Stomach (tissue), 8 donors: ENCODE measurements at regions not wholly inside any gene's neighbourhood (a gene's known extent, or its start where the extent isn't known, plus 50 kb on each side); places are given as distances from the start of the nearest gene placed in this dataset.

Source experiments
- DNase-seq, 2 donors: peaks; one replicate each; pipeline versions ENCODE4 v3.0.0 to v3.0.0-alpha.2; 2013 to 2019
- H3K27ac ChIP-seq, 5 donors: fragments of 200-600 bp in 4 of 5; sonication (generic) in 4 of 5; one replicate each; pipeline ENCODE4 v1.5.1; 2013 to 2019; ENCODE audit warnings: mild to moderate bottlenecking in 1 of 5, moderate library complexity in 1 of 5
- H3K27me3 ChIP-seq, 3 donors: fragments of 200-600 bp; sonication (generic); one replicate each; pipeline ENCODE4 v1.5.1; 2017 to 2019; ENCODE audit warnings: mixed run types in 1 of 3
- H3K36me3 ChIP-seq, 4 donors: fragments of 200-600 bp; sonication (generic); 1 replicate in 3 of 4; 2 replicates in 1 of 4; pipeline ENCODE4 v1.5.1; 2016 to 2019
- H3K4me1 ChIP-seq, 4 donors: fragments of 200-600 bp; sonication (generic); one replicate each; pipeline ENCODE4 v1.5.1; 2016 to 2019
- H3K4me3 ChIP-seq, 4 donors: fragments of 200-600 bp; sonication (generic) in 3 of 4; one replicate each; pipeline ENCODE4 v1.5.1; 2016 to 2019; ENCODE audit warnings: mild to moderate bottlenecking in 1 of 4
- H3K9me3 ChIP-seq, 4 donors: fragments of 200-600 bp; sonication (generic); one replicate each; pipeline ENCODE4 v1.5.1; 2016 to 2019
- EP300 ChIP-seq: sonication (generic); formaldehyde crosslinking; IDR thresholded peaks from one replicate; pipeline ENCODE4 v1.6.1; 2017; ENCODE audit warnings: antibody characterized with exemption
- POLR2A ChIP-seq, 4 donors: fragments of 450-650 bp; IDR thresholded peaks; one replicate each; pipeline ENCODE4 v1.6.1; 2016; ENCODE audit warnings: antibody characterized with exemption in 4 of 4, control low read depth in 2 of 4, mild to moderate bottlenecking in 1 of 4, moderate library complexity in 1 of 4
- POLR2AphosphoS5 ChIP-seq, 3 donors: sonication (generic); formaldehyde crosslinking; IDR thresholded peaks; one replicate each; pipeline ENCODE4 v1.6.1; 2016; ENCODE audit warnings: antibody characterized with exemption in 3 of 3
- WGBS, 5 donors: extraction: QIAGEN DNeasy Blood & Tissue Kit in 3 of 5; methylation state at CpG; one replicate each; pipeline versions ENCODE4 v1.1.5 to v1.1.7; 2013 to 2018; 5-methylcytosine and 5-hydroxymethylcytosine counted together
- intact Hi-C: fragments of 100-400 bp; cut with DNase I; formaldehyde crosslinking; loops from one replicate; pipeline ENCODE4 v1.15.1; 2023; ENCODE audit warnings: low total_unique reads
- TF ChIP-seq, protein P1 (sequence below), 7 experiments: fragments of 450-650 bp in 4 of 7; fragments of 200-600 bp in 3 of 7; sonication (generic) in 3 of 7; IDR thresholded peaks; one replicate each; pipeline ENCODE4 v1.5.1; 2016 to 2019; ENCODE audit warnings: antibody characterized with exemption in 7 of 7, control low read depth in 2 of 7, mild to moderate bottlenecking in 1 of 7
- donor health status: healthy with polysubstance abuse.
- donor health status: Bipolar disorder and iron deficiency.
- donor health status: healthy.

DNA sequence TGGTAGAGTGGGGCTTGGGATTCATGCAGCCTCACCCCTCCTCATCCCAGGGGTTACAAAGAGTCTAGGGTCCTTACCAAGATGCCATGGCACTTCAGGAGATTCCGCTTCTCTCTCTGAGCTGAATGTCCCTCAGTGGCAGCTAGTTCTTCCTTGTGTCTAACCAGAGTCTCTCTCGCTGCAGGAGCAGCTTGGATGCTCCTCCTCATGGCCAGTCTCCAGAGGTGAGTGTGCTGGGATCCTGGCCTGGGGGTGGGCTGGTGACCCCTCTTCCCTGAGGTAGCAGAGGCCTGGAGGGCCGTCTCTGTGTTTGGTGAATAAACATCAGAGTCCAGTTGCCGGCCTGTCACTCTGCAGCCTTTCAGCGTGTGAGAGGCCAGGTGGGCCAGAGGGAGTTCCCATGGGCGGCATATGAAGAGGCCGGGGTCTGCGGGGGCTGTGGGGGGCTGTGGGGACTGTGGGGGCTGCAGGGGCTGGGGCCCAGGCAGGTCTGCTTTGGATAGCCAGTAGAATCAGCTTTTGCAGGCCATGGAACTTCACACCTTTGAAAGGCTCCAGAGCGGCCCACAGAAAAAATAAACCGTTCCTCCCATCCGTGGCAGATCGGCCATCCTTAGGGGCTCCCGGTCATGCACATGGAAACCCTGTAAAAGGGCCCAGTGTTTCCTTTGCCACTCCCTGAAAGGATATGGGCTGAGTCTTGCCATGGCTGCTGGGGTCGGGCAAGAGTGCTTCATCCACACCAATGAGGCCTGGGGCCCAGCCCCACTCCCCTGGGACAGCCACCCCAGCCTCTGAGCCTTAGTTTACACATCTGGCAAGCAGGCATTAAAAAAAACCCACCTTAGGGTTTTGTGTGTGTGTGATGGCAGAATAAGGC, 256.4 kb downstream of the FOXD2 start:
- no peaks in the 10 kb centered on the region for H3K4me1 ChIP-seq
- H3K4me3 ChIP-seq: no peak overlapping the region
- no peak overlapping the region for H3K27ac ChIP-seq
- TF ChIP-seq POLR2A (IDR thresholded peaks at IDR 0.05) (no peak), POLR2AphosphoS5 (IDR thresholded peaks at IDR 0.05) (no peak), EP300 (no peak)
- TF ChIP-seq, protein P1, sequence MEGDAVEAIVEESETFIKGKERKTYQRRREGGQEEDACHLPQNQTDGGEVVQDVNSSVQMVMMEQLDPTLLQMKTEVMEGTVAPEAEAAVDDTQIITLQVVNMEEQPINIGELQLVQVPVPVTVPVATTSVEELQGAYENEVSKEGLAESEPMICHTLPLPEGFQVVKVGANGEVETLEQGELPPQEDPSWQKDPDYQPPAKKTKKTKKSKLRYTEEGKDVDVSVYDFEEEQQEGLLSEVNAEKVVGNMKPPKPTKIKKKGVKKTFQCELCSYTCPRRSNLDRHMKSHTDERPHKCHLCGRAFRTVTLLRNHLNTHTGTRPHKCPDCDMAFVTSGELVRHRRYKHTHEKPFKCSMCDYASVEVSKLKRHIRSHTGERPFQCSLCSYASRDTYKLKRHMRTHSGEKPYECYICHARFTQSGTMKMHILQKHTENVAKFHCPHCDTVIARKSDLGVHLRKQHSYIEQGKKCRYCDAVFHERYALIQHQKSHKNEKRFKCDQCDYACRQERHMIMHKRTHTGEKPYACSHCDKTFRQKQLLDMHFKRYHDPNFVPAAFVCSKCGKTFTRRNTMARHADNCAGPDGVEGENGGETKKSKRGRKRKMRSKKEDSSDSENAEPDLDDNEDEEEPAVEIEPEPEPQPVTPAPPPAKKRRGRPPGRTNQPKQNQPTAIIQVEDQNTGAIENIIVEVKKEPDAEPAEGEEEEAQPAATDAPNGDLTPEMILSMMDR (IDR thresholded peaks at IDR 0.05): no peak
- H3K27me3 ChIP-seq: peaks cover 0 to 26% (median 0%) of the 10 kb centered on the region in 3 donors
- no peaks in the 10 kb centered on the region for H3K9me3 ChIP-seq
- intact Hi-C loops: no loop called here
- peak in 1 of 2 donors; percentile 14 for DNase-seq
- WGBS, 5 donors: 39 to 84% (median 76%) methylated on average over 3 to 14 of the region's 14 CpGs
- H3K36me3 ChIP-seq: no peaks in the 10 kb centered on the region

DNA sequence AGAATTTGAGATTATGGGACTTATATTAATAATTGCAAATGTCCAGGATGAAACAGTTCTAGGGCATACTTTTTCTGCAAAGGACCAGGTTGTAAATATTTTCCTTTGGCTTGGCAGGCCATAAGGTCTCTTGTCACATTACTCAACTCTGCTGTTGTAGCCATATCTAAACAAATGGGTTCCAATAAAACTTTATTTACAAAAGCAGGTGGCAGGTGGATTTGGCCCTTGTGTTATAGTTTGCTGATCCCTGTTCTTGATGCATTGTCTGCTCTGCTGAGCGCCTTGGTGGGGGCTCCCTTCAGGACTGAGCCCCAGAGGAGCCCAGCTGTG, 258.5 kb downstream of the FOXD2 start:
- intact Hi-C loops: no loop called here
- 73 to 92% (median 84%) methylated on average over 1 of the region's 1 CpG; no CpG with 5 or more reads in 1 of the 5 donors for WGBS, 5 donors
- Histone ChIP-seq H3K4me1 (no peaks in the 10 kb centered on the region), H3K27me3 (peaks cover 0 to 20% (median 0%) of the 10 kb centered on the region in 3 donors), H3K4me3 (no peak overlapping the region), H3K27ac (no peak overlapping the region), H3K9me3 (no peaks in the 10 kb centered on the region), H3K36me3 (no peaks in the 10 kb centered on the region)
- DNase-seq: no peak
- TF ChIP-seq POLR2A (IDR thresholded peaks at IDR 0.05): no peak
- no peak for TF ChIP-seq POLR2AphosphoS5 (IDR thresholded peaks at IDR 0.05)
- TF ChIP-seq, protein P1 (IDR thresholded peaks at IDR 0.05): no peak
- no peak for TF ChIP-seq EP300

DNA sequence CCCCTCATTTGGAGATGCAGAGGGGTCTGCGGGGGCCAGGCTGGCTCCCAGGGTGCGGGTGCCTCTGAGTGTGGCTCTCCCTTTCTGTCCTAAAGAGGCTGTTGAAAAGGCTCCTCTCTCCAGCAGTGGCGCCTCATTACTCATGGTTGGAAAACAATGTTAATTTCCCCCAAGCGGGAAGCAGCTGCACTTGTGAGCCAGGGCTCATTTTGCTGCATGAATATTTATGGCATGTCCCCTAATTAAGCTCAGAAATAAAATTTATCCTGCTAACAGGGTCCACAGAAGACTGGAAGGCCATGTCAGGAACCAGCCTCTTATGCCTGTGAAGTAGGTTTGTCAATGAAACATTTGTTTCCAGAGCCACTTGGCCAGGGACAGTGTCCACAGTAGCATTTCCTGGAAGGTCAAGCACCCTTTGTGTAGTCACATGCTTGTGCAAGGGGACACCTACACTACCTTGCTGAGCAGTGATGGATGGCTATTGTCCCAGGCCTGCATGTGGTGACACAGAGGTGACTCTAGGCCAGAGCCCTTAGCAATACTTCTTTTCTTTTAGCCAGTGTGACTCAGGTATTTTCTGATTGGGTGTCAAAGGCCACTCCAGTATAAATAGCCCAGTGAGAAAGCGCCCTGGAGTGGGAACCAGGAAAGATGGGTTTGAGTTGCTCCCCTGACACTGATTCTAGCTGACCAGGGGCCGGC, 259.0 kb downstream of the FOXD2 start:
- Histone ChIP-seq H3K27ac (no peak overlapping the region), H3K9me3 (no peaks in the 10 kb centered on the region), H3K36me3 (no peaks in the 10 kb centered on the region), H3K4me1 (no peaks in the 10 kb centered on the region), H3K4me3 (no peak overlapping the region), H3K27me3 (peaks cover 0 to 19% (median 0%) of the 10 kb centered on the region in 3 donors)
- WGBS, 5 donors: 81 to 91% (median 85%) methylated on average over 6 of the region's 6 CpGs
- TF ChIP-seq POLR2A (IDR thresholded peaks at IDR 0.05) (no peak), POLR2AphosphoS5 (IDR thresholded peaks at IDR 0.05) (no peak), EP300 (no peak)
- TF ChIP-seq, protein P1 (IDR thresholded peaks at IDR 0.05): no peak
- DNase-seq: peak in 1 of 2 donors; percentile 57
- intact Hi-C loops: no loop called here

DNA sequence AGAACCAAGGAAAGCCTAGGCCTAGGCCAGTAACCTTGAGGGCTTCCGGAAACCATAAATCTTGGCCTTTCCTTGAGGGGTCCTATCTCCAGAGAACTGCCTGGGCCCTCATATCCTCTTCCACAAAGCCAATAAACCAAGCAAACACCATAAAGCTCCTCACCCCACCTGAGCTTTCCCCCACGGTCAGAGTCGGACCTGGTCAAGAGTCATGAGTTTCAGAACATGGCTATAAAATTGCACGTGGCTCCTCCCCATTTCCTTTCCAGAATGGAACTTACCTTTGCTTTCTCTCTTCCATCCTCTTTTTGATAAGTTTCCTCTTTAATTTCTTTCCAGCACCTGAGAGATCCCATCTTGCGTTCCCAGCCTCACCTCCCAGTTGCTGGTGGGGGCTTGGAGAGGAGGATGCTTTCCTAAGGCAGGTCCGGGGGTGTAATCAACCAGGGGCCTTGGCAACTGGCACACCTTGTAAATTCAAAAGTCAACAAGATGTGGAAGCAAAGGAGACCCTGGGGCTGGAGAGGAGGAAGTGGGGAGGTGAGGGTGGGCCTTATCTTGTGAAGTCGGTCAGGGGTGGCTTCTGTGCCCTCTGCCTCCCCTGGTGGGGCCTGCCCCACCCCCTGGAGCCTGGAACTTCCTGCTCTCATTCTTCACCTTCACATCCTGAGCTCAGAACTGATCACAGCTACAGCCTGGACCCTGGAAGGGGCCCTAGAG, 259.9 kb downstream of the FOXD2 start:
- 72 to 90% (median 79%) methylated on average over 6 to 7 of the region's 7 CpGs for WGBS, 5 donors
- TF ChIP-seq, protein P1 (IDR thresholded peaks at IDR 0.05): no peak
- TF ChIP-seq EP300 (no peak), POLR2AphosphoS5 (IDR thresholded peaks at IDR 0.05) (no peak), POLR2A (IDR thresholded peaks at IDR 0.05) (no peak)
- Histone ChIP-seq H3K36me3 (no peaks in the 10 kb centered on the region), H3K27me3 (peaks cover 0 to 16% (median 0%) of the 10 kb centered on the region in 3 donors), H3K9me3 (no peaks in the 10 kb centered on the region), H3K4me3 (no peak overlapping the region), H3K27ac (no peak overlapping the region), H3K4me1 (no peaks in the 10 kb centered on the region)
- peak in 1 of 2 donors; percentile 73 for DNase-seq
- intact Hi-C loops: no loop called here
